OCI-LY1 (cell line): ENCODE measurements at regions not wholly inside any gene's neighbourhood (a gene's known extent, or its start where the extent isn't known, plus 50 kb on each side); places are given as distances from the start of the nearest gene placed in this dataset.

ENCODE experiments used
- EZH2 ChIP-seq: fragments of 200-600 bp; sonication (generic), shearing (Covaris generic); IDR thresholded peaks from 2 replicates; pipeline ENCODE4 v1.8.0; 2017; ENCODE audit warnings: borderline replicate concordance, mixed run types, mild to moderate bottlenecking, antibody characterized with exemption, low read length, moderate library complexity, mixed read lengths
- TF ChIP-seq, protein P1 (sequence below): fragments of 200-600 bp; sonication (generic), shearing (Covaris generic); IDR thresholded peaks from 2 replicates; pipeline ENCODE4 v1.5.1; 2017; ENCODE audit warnings: mild to moderate bottlenecking, antibody characterized with exemption, low read length, moderate library complexity, mixed read lengths

DNA sequence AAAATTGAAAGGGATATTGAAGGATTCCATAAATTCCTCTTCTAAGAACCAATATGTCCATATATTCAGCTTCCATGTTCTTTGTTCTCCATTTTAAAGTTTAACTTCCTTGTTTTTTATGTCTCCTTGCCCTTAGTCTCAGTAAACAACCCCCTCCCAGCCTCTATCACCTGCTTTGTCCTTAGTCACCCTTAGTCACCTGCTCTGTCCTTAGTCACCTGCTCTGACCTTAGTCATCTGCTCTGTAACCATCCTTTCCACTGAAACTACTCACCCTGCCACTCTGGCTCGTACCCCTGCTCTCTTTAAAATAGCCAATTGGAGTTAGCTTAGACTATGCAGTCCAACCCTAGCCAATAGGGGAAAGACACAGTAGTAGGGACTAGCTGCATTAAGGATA, 136.2 kb upstream of the TMEM106B start:
- TF ChIP-seq, protein P1, sequence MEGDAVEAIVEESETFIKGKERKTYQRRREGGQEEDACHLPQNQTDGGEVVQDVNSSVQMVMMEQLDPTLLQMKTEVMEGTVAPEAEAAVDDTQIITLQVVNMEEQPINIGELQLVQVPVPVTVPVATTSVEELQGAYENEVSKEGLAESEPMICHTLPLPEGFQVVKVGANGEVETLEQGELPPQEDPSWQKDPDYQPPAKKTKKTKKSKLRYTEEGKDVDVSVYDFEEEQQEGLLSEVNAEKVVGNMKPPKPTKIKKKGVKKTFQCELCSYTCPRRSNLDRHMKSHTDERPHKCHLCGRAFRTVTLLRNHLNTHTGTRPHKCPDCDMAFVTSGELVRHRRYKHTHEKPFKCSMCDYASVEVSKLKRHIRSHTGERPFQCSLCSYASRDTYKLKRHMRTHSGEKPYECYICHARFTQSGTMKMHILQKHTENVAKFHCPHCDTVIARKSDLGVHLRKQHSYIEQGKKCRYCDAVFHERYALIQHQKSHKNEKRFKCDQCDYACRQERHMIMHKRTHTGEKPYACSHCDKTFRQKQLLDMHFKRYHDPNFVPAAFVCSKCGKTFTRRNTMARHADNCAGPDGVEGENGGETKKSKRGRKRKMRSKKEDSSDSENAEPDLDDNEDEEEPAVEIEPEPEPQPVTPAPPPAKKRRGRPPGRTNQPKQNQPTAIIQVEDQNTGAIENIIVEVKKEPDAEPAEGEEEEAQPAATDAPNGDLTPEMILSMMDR, result no peak
- no peak for TF ChIP-seq EZH2
